H9 (cell line): ENCODE measurements at regions not wholly inside any gene's neighbourhood (a gene's known extent, or its start where the extent isn't known, plus 50 kb on each side); places are given as distances from the start of the nearest gene placed in this dataset.

Experiments used
- DNase-seq: peaks from one replicate; pipeline ENCODE4 v3.0.0-alpha.2; 2017
- H2AFZ ChIP-seq: one replicate; pipeline ENCODE4 v1.6.1; 2013; ENCODE audit warnings: mild to moderate bottlenecking, low read length, control low read depth, moderate library complexity
- H2AK5ac ChIP-seq: 2 replicates; pipeline ENCODE4 v1.6.1; 2013; ENCODE audit warnings: low read length, control low read depth, mixed read lengths; ENCODE audit not compliant: insufficient read length
- H2BK120ac ChIP-seq: one replicate; pipeline ENCODE4 v1.6.1; 2013; ENCODE audit warnings: low read depth, mild to moderate bottlenecking, low read length, control low read depth, inconsistent platforms; ENCODE audit not compliant: poor library complexity, severe bottlenecking
- H2BK12ac ChIP-seq: 2 replicates; pipeline ENCODE4 v1.6.1; 2013; ENCODE audit warnings: low read length, control low read depth, mixed read lengths, low read depth; ENCODE audit not compliant: insufficient read length
- H2BK15ac ChIP-seq: 2 replicates; pipeline ENCODE4 v1.6.1; 2013; ENCODE audit warnings: low read depth, low read length, control low read depth
- H2BK20ac ChIP-seq: one replicate; pipeline ENCODE4 v1.6.1; 2013; ENCODE audit warnings: low read depth, mild to moderate bottlenecking, low read length, control low read depth, inconsistent platforms; ENCODE audit not compliant: poor library complexity, severe bottlenecking
- H2BK5ac ChIP-seq: 2 replicates; pipeline ENCODE4 v1.6.1; 2013; ENCODE audit warnings: low read length, control low read depth, mixed read lengths; ENCODE audit not compliant: insufficient read length
- H3K14ac ChIP-seq: 2 replicates; pipeline ENCODE4 v1.6.1; 2013; ENCODE audit warnings: low read length, control low read depth; ENCODE audit not compliant: insufficient read depth
- H3K18ac ChIP-seq: 2 replicates; pipeline ENCODE4 v1.6.1; 2013; ENCODE audit warnings: low read depth, mild to moderate bottlenecking, mixed read lengths, low read length, control low read depth; ENCODE audit not compliant: insufficient read length
- H3K23ac ChIP-seq: 2 replicates; pipeline ENCODE4 v1.6.1; 2013; ENCODE audit warnings: low read length, control low read depth, mixed read lengths, low read depth; ENCODE audit not compliant: insufficient read length
- H3K23me2 ChIP-seq: 2 replicates; pipeline ENCODE4 v1.6.1; 2013; ENCODE audit warnings: low read depth, mild to moderate bottlenecking, mixed read lengths, low read length, control low read depth; ENCODE audit not compliant: insufficient read length, poor library complexity, severe bottlenecking
- H3K27ac ChIP-seq: 2 replicates; pipeline ENCODE4 v1.5.1; 2013; ENCODE audit warnings: low read length, control low read depth, mixed read lengths, low read depth; ENCODE audit not compliant: insufficient read length
- H3K27me3 ChIP-seq: 2 replicates; pipeline ENCODE4 v1.6.1; 2013; ENCODE audit warnings: low read length, control low read depth, inconsistent platforms; ENCODE audit not compliant: insufficient read depth
- H3K4ac ChIP-seq: 2 replicates; pipeline ENCODE4 v1.6.1; 2013; ENCODE audit warnings: low read depth, mild to moderate bottlenecking, control low read depth, inconsistent platforms, low read length, moderate library complexity
- H3K4me1 ChIP-seq: 2 replicates; pipeline ENCODE4 v1.6.1; 2013; ENCODE audit warnings: low read length, control low read depth, inconsistent platforms; ENCODE audit not compliant: insufficient read depth
- H3K4me2 ChIP-seq: 2 replicates; pipeline ENCODE4 v1.6.1; 2013; ENCODE audit warnings: low read length, control low read depth, mixed read lengths; ENCODE audit not compliant: insufficient read length, insufficient read depth
- H3K56ac ChIP-seq: 2 replicates; pipeline ENCODE4 v1.6.1; 2013; ENCODE audit warnings: low read depth, mild to moderate bottlenecking, mixed read lengths, low read length, control low read depth; ENCODE audit not compliant: insufficient read length
- H3K79me1 ChIP-seq: 2 replicates; pipeline ENCODE4 v1.6.1; 2013; ENCODE audit warnings: low read depth, mild to moderate bottlenecking, moderate library complexity, low read length, control low read depth, inconsistent platforms; ENCODE audit not compliant: insufficient read depth, poor library complexity, severe bottlenecking
- H3K79me2 ChIP-seq: 2 replicates; pipeline ENCODE4 v1.6.1; 2013; ENCODE audit warnings: low read length, control low read depth, inconsistent platforms; ENCODE audit not compliant: insufficient read depth
- H3K9ac ChIP-seq: 2 replicates; pipeline ENCODE4 v1.6.1; 2013; ENCODE audit warnings: low read length, control low read depth, mixed read lengths; ENCODE audit not compliant: insufficient read length; ENCODE audit errors: extremely low read depth
- H3K9me3 ChIP-seq: one replicate; pipeline ENCODE4 v1.6.1; 2013; ENCODE audit warnings: low read depth, low read length, inconsistent platforms; ENCODE audit not compliant: control insufficient read depth
- H3T11ph ChIP-seq: one replicate; pipeline ENCODE4 v1.6.1; 2013; ENCODE audit warnings: mild to moderate bottlenecking, low read length, control low read depth, inconsistent platforms
- H4K20me1 ChIP-seq: one replicate; pipeline ENCODE4 v1.6.1; 2013; ENCODE audit not compliant: control insufficient read depth, insufficient read length, insufficient read depth
- H4K5ac ChIP-seq: 2 replicates; pipeline ENCODE4 v1.6.1; 2013; ENCODE audit warnings: low read depth, mild to moderate bottlenecking, mixed read lengths, low read length, control low read depth; ENCODE audit not compliant: insufficient read length
- H4K8ac ChIP-seq: replicated peaks from 2 replicates; pipeline ENCODE4 v1.6.1; 2013; ENCODE audit warnings: low read length, control low read depth, mixed read lengths, low read depth; ENCODE audit not compliant: insufficient read length
- H4K91ac ChIP-seq: 2 replicates; pipeline ENCODE4 v1.6.1; 2013; ENCODE audit warnings: low read depth, mild to moderate bottlenecking, moderate library complexity, mixed read lengths, low read length, control low read depth; ENCODE audit not compliant: insufficient read length
- H3K27ac Mint-ChIP-seq, 3 experiments: 2 replicates in 2 of 3; 3 replicates in 1 of 3; pipeline ENCODE4 v1.8.0; 2020 to 2021; ENCODE audit warnings: mixed read lengths in 3 of 3, mild to moderate bottlenecking in 1 of 3, moderate library complexity in 1 of 3
- H3K27me3 Mint-ChIP-seq: 2 replicates; pipeline ENCODE4 v1.8.0; 2021; ENCODE audit warnings: low read depth, mild to moderate bottlenecking, moderate library complexity, mixed read lengths
- H3K36me3 Mint-ChIP-seq, 3 experiments: 2 replicates in 2 of 3; 3 replicates in 1 of 3; pipeline ENCODE4 v1.8.0; 2020 to 2021; ENCODE audit warnings: low read depth in 3 of 3, mixed read lengths in 3 of 3; ENCODE audit not compliant: insufficient read depth in 1 of 3
- H3K4me1 Mint-ChIP-seq, 2 experiments: 2 replicates each; pipeline ENCODE4 v1.8.0; 2020; ENCODE audit warnings: mixed read lengths in 2 of 2
- H3K4me3 Mint-ChIP-seq, 2 experiments: 2 replicates in 1 of 2; 3 replicates in 1 of 2; pipeline ENCODE4 v1.8.0; 2020 to 2021; ENCODE audit warnings: mild to moderate bottlenecking in 2 of 2, mixed read lengths in 2 of 2, moderate library complexity in 1 of 2
- H3K9me3 Mint-ChIP-seq, 2 experiments: 2 replicates in 1 of 2; 3 replicates in 1 of 2; pipeline ENCODE4 v1.8.0; 2020; ENCODE audit warnings: mild to moderate bottlenecking in 2 of 2, mixed read lengths in 2 of 2, moderate library complexity in 1 of 2
- WGBS: extraction: QIAGEN DNeasy Blood & Tissue Kit; methylation state at CpG from one replicate; pipeline ENCODE4 v1.1.7; 2013; ENCODE audit warnings: missing lambda C conversion rate, low lambda C conversion rate, mixed read lengths; ENCODE audit not compliant: insufficient read length; ENCODE audit errors: extremely low coverage; 5-methylcytosine and 5-hydroxymethylcytosine counted together
- TF ChIP-seq, protein P1 (sequence below): fragments of 200-600 bp; sonication (generic); conservative IDR thresholded peaks from 3 replicates; pipeline ENCODE4 v1.8.0; 2021; ENCODE audit warnings: antibody characterized with exemption, mild to moderate bottlenecking

DNA sequence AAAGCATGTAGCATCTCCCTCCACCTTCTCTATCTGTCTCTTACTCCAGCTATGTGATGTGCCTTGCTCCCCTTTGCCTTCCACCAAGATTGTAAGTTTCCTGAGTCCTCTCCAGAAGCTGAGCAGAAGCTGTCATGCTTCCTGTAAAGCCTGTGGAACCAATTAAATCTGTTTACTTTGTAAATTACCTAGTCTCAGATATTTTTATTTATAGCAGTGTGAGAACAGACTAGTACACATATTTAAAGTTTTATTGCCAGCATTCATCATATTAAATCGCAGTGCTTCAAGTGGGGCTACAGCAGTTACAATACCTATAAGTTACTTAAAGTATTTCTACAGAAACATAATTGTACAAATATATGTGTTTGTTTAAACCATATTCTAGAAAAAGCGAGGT, 973.1 kb downstream of the SLC16A7 start:
- WGBS, result no CpG with 5 or more reads among the region's 2 CpGs

More for the DNA sequence above, 973.1 kb downstream of the SLC16A7 start:
- Histone ChIP-seq H3T11ph (no peak overlapping the region), H2BK15ac (no peak overlapping the region), H4K20me1 (no peaks in the 10 kb centered on the region), H4K91ac (no peak overlapping the region), H2BK20ac (no peak overlapping the region), H4K5ac (no peak overlapping the region), H3K18ac (no peak overlapping the region), H2AFZ (no peak overlapping the region), H3K56ac (no peak overlapping the region), H3K79me2 (no peaks in the 10 kb centered on the region), H3K4me2 (no peak overlapping the region), H3K23ac (no peak overlapping the region), H3K4me1 (no peaks in the 10 kb centered on the region), H2AK5ac (no peak overlapping the region), H3K79me1 (no peaks in the 10 kb centered on the region), H3K9me3 (no peaks in the 10 kb centered on the region), H4K8ac (no peak overlapping the region), H3K9ac (no peak overlapping the region), H3K27me3 (no peaks in the 10 kb centered on the region), H2BK120ac (no peak overlapping the region), H3K27ac (no peak overlapping the region), H3K14ac (no peak overlapping the region), H3K23me2 (no peaks in the 10 kb centered on the region), H3K4ac (no peak overlapping the region), H2BK5ac (no peak overlapping the region), H2BK12ac (no peak overlapping the region)
- Mint-ChIP-seq H3K36me3 (peaks cover 7 to 17% (median 12%) of the 10 kb centered on the region in 3 experiments; a peak in 6 of 7 replicates), H3K9me3 (peaks cover 16 to 17% of the 10 kb centered on the region in 2 experiments), H3K4me3 (no peak overlapping the region), H3K27ac (no peak overlapping the region), H3K4me1 (peaks cover 3 to 4% of the 10 kb centered on the region in 2 experiments; a peak in 2 of 4 replicates), H3K27me3 (no peaks in the 10 kb centered on the region)
- DNase-seq, result no peak
- TF ChIP-seq, protein P1, sequence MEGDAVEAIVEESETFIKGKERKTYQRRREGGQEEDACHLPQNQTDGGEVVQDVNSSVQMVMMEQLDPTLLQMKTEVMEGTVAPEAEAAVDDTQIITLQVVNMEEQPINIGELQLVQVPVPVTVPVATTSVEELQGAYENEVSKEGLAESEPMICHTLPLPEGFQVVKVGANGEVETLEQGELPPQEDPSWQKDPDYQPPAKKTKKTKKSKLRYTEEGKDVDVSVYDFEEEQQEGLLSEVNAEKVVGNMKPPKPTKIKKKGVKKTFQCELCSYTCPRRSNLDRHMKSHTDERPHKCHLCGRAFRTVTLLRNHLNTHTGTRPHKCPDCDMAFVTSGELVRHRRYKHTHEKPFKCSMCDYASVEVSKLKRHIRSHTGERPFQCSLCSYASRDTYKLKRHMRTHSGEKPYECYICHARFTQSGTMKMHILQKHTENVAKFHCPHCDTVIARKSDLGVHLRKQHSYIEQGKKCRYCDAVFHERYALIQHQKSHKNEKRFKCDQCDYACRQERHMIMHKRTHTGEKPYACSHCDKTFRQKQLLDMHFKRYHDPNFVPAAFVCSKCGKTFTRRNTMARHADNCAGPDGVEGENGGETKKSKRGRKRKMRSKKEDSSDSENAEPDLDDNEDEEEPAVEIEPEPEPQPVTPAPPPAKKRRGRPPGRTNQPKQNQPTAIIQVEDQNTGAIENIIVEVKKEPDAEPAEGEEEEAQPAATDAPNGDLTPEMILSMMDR, result no peak
